OCI-LY1 (cell line): ENCODE measurements at regions not wholly inside any gene's neighbourhood (a gene's known extent, or its start where the extent isn't known, plus 50 kb on each side); places are given as distances from the start of the nearest gene placed in this dataset.

Experiments
- EZH2 ChIP-seq: fragments of 200-600 bp; sonication (generic), shearing (Covaris generic); IDR thresholded peaks from 2 replicates; pipeline ENCODE4 v1.8.0; 2017; ENCODE audit warnings: borderline replicate concordance, mixed run types, mild to moderate bottlenecking, antibody characterized with exemption, low read length, moderate library complexity, mixed read lengths
- TF ChIP-seq, protein P1 (sequence below): fragments of 200-600 bp; sonication (generic), shearing (Covaris generic); IDR thresholded peaks from 2 replicates; pipeline ENCODE4 v1.5.1; 2017; ENCODE audit warnings: mild to moderate bottlenecking, antibody characterized with exemption, low read length, moderate library complexity, mixed read lengths

DNA sequence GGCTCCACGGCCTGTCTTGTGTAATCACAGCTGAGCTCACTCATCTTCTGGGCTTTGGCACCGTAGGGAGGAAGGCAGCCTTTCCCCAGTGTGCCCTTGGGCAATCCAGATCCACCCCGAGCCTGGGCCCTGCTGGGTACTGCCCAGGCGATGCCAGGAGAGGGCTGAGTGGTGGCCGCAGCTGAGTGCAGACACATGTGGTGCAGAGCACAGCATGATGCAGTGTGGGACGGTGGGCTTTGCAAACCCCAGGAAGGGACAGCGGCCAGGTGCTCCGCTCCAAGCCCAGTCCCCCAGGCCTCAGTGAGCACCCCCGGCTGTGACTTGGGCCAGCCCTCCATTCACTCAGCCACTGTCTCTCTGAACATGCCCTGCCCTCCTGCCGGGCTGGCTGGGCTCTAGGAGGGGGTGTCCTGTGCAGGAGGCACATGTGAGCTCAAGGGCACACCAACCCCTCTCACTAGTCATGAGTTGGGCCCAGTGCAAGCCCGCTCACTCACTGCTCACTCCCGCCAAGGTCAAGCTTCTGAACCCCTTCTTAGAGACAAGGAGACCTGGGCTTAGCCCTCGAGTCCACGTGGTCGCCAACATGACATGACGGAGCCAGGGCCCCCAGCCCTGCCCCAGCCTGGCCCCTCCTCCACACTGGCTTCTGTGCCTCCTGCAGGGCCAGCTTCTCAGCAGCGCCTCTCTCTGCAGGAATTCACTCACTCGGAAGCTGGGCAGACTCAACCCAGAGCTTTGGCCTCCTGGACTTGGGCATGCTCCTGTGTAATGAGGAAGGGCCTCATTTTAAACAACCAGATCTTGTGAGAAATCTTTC, 77.5 kb upstream of the INSIG1 start:
- TF ChIP-seq EZH2: no peak
- TF ChIP-seq, protein P1, sequence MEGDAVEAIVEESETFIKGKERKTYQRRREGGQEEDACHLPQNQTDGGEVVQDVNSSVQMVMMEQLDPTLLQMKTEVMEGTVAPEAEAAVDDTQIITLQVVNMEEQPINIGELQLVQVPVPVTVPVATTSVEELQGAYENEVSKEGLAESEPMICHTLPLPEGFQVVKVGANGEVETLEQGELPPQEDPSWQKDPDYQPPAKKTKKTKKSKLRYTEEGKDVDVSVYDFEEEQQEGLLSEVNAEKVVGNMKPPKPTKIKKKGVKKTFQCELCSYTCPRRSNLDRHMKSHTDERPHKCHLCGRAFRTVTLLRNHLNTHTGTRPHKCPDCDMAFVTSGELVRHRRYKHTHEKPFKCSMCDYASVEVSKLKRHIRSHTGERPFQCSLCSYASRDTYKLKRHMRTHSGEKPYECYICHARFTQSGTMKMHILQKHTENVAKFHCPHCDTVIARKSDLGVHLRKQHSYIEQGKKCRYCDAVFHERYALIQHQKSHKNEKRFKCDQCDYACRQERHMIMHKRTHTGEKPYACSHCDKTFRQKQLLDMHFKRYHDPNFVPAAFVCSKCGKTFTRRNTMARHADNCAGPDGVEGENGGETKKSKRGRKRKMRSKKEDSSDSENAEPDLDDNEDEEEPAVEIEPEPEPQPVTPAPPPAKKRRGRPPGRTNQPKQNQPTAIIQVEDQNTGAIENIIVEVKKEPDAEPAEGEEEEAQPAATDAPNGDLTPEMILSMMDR: no peak
